Neuron (in vitro differentiated cells): ENCODE measurements at regions not wholly inside any gene's neighbourhood (a gene's known extent, or its start where the extent isn't known, plus 50 kb on each side); places are given as distances from the start of the nearest gene placed in this dataset.
"Not testable (repeated sequence)": the region's sequence is repeated elsewhere in the genome, so short reads cannot be mapped to it uniquely, and the experiment has no call there.

ENCODE experiments used
- H2AFZ ChIP-seq: one replicate; pipeline ENCODE4 v1.6.1; 2013; ENCODE audit warnings: low read depth, mild to moderate bottlenecking, inconsistent platforms, low read length, moderate library complexity
- H3K27me3 ChIP-seq: one replicate; pipeline ENCODE4 v1.6.1; 2013; ENCODE audit warnings: low read length; ENCODE audit not compliant: insufficient read depth
- H3K36me3 ChIP-seq: one replicate; pipeline ENCODE4 v1.6.1; 2013; ENCODE audit warnings: low read length; ENCODE audit not compliant: insufficient read depth
- H3K4me1 ChIP-seq: one replicate; pipeline ENCODE4 v1.6.1; 2013; ENCODE audit warnings: low read length; ENCODE audit not compliant: insufficient read depth
- H3K4me3 ChIP-seq: 2 replicates; pipeline ENCODE4 v1.5.1; 2013; ENCODE audit warnings: mild to moderate bottlenecking, low read length, moderate library complexity
- H3K9me3 ChIP-seq: one replicate; pipeline ENCODE4 v1.6.1; 2013; ENCODE audit warnings: low read length

DNA sequence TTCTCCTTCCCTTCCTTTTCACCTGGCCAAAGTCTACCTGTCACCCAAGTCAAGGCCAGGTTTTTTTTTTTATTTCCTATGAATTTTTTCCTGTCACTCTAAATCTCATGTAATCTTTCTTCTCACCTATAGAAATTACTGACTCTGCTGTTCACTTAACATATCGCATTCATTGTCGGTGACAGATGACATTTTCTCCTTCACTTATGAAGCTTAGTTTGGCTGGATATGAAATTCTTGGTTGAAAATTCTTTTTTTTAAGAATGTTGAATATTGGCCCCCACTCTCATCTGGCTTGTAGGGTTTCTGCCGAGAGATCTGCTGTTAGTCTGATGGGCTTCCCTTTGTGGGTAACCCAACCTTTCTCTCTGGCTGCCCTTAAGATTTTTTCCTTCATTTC, 142.8 kb downstream of the DYRK2 start:
- H3K36me3 ChIP-seq, H3K27me3 ChIP-seq, H3K9me3 ChIP-seq, H3K4me3 ChIP-seq, H2AFZ ChIP-seq, H3K4me1 ChIP-seq: not testable (repeated sequence)

DNA sequence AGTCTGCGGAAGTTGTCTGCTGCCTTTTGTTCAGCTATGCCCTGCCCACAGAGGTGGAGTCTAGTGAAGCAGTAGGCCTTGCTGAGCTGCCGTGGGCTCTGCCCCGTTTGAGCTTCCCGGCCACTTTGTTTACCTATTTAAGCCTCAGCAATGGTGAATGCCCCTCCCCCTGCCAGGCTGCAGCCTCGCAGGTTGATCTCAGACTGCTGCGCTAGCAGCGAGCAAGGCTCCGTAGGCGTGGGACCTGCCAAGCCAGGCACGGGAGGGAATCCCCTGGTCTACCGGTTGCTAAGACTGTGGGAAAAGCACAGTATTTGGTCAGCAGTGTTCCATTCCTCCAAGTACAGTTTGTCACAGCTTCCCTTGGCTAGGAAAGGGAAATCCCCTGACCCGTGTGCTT, 143.6 kb downstream of the DYRK2 start:
- Histone ChIP-seq H2AFZ (no peak overlapping the region), H3K4me3 (no peak overlapping the region), H3K27me3 (no peaks in the 10 kb centered on the region), H3K9me3 (no peaks in the 10 kb centered on the region), H3K4me1 (no peaks in the 10 kb centered on the region), H3K36me3 (no peaks in the 10 kb centered on the region)

DNA sequence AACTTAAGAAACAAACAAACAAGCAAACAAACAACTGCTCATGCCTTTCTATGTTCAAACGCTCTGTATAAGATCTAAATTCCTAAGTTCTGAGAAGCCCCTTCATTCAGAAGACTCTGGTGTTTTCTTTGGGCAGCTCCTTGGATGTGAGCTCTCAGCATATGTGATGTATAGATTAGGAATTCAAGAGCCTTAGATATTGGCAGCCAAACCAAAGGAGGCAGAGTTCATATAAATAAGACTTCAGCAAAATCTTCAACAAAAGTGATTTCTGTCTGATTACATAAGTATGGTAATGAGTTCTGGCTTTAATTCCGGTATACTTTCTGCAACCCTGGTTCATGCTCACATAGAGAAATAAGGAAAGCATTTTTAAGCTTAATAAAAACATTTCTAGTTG, 145.6 kb downstream of the DYRK2 start:
- Histone ChIP-seq H3K36me3 (no peaks in the 10 kb centered on the region), H3K27me3 (no peaks in the 10 kb centered on the region), H3K9me3 (no peaks in the 10 kb centered on the region), H2AFZ (no peak overlapping the region), H3K4me1 (no peaks in the 10 kb centered on the region), H3K4me3 (no peak overlapping the region)

DNA sequence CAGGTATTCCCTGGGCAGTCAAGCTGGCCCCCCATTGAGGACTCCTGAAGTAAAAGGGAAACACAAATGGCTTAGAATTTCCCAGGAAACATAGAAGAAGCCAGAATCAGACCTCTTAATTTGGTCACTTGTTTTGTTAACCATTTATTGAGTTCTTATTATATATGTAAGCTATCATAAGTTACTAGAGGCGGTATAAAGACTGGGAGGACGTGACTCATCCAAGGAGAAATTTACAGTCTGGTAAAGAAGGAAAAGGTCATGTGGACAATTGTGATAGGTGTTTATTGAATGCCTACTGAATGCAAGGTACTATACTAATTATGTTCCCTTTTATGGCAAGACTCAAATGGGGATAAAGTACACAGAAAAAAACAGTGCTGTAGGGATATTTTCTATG, 146.7 kb downstream of the DYRK2 start:
- no peak overlapping the region for H3K4me3 ChIP-seq

DNA sequence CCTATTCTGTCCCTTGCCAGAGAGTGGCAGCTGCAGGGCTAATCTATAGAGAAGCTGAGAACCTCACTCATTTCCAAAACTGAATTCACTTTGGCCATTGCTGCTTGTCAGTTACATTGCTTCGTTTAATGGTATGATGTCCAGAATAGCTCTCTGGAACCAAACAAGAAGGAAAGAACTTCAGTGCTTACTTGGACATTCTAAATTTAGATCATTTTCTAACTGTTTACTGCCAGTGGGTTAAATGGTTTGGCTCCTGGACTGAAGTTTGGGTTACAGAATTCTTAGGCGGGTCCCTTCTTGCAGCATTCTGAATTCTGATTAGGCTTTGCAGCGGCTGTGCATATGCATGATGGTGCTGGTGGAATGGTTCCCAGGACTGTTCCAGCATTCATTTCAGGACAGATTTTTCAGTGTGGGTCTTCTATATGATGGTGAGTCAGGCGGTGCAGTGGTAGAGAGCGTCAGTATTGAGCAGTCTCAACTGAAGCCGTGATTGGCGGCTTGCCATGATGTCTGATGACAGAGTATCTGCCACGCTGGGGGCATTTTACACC, 148.7 kb downstream of the DYRK2 start:
- Histone ChIP-seq H3K9me3 (no peaks in the 10 kb centered on the region), H2AFZ (no peak overlapping the region), H3K4me3 (no peak overlapping the region), H3K4me1 (no peaks in the 10 kb centered on the region), H3K27me3 (no peaks in the 10 kb centered on the region), H3K36me3 (no peaks in the 10 kb centered on the region)

More for the DNA sequence above, 146.7 kb downstream of the DYRK2 start:
- H3K9me3 ChIP-seq = no peaks in the 10 kb centered on the region
- no peaks in the 10 kb centered on the region for H3K36me3 ChIP-seq
- no peak overlapping the region for H2AFZ ChIP-seq
- no peaks in the 10 kb centered on the region for H3K4me1 ChIP-seq
- H3K27me3 ChIP-seq = no peaks in the 10 kb centered on the region

DNA sequence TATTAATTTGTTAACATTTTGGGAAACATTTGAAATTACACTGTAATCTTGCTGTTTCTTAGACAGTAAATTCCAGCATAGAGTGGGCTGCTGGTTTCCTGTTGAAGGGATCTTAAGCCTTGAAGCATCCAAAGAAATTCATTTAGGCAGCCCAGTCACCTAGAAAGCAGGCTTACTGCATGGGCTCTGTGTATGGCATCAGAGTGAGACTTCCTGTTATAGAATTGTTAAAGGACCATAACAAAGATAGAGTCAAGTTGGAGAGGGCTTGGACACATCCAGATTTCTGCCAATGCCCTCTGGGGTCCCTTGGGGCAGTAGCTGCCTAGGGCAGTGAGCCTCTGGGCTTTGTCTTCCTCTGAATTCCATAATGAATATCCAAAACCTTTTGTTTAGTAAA, 149.2 kb downstream of the DYRK2 start:
- H3K9me3 ChIP-seq = no peaks in the 10 kb centered on the region
- no peak overlapping the region for H2AFZ ChIP-seq
- no peaks in the 10 kb centered on the region for H3K4me1 ChIP-seq
- no peaks in the 10 kb centered on the region for H3K36me3 ChIP-seq
- H3K4me3 ChIP-seq = no peak overlapping the region
- H3K27me3 ChIP-seq = no peaks in the 10 kb centered on the region

DNA sequence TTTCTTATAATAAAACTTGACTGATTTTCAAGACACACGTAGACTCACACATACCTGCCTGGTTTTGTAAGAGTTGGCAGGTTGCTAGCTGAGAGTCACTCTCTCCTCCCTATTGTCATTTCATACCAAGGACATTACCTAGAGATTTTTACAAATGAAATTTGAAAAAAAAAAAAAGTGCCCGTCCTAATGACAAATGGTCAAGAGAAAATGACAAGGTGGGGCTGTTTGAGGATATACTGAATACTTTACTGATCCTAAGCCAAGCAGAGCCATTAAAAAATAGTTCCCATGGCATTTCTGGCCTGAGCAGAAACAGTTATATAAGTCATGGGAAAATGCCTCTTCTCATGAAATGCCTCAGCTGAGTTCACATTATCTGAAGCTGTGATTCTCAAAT, 150.2 kb downstream of the DYRK2 start:
- no peak overlapping the region for H2AFZ ChIP-seq
- H3K9me3 ChIP-seq = no peaks in the 10 kb centered on the region
- H3K36me3 ChIP-seq = no peaks in the 10 kb centered on the region
- H3K4me3 ChIP-seq = no peak overlapping the region
- no peaks in the 10 kb centered on the region for H3K27me3 ChIP-seq
- no peaks in the 10 kb centered on the region for H3K4me1 ChIP-seq

DNA sequence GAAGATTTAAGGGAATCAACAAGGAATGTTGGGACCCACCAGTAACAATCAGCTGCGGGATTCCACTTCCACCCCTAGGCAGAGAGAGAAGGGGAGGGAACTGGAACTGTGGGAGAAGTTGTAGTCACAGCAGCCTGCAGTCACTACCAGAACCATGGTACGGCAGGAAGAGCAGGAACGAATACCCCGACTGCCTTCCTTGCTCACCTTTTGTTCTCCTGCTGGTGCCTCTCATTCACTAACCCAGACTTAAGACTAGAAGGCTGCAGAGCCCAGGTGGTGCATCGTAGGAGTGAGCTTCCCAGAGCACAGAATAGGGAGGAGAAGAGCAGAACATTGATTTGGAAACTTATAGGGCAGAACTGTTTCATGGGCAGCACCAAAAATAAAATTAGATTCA, 154.2 kb downstream of the DYRK2 start:
- H3K4me3 ChIP-seq = no peak overlapping the region
- no peaks in the 10 kb centered on the region for H3K4me1 ChIP-seq

DNA sequence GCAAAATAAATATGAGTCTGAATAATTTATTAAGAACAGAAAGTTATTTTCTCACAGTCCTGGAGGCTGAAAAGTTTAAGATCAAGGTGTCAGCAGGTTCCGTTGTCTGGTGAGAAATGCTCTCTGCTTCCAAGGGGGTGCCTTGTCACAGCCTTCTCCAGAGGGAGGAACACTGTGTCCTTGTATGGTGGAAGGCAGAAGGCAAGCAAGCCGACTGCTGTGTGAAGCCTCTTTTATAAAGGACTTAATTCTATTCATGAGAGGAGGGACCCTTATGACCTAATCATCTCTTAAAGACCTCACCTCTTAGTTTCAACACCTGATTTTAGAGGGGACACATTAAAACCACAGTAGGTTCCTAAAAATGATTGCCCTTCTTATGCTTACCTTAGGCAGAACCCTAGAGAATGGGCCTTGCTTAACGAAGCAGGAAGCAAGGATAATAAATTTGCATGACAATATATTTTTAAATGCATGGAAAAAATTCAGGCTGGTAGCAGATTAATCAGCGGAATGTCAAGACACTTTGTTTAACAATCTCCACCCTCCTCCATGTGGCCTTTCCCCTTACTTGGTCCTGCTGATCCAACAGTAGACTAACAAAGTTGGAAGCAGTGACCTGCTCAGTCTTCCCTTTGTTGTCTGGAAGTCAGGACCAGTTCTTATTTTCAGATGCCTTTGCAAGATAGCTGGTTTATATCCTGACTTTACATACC, 154.9 kb downstream of the DYRK2 start:
- Histone ChIP-seq H3K27me3 (no peaks in the 10 kb centered on the region), H2AFZ (no peak overlapping the region), H3K4me3 (no peak overlapping the region), H3K4me1 (no peaks in the 10 kb centered on the region), H3K9me3 (no peaks in the 10 kb centered on the region), H3K36me3 (no peaks in the 10 kb centered on the region)

More for the DNA sequence above, 154.2 kb downstream of the DYRK2 start:
- no peaks in the 10 kb centered on the region for H3K27me3 ChIP-seq
- no peaks in the 10 kb centered on the region for H3K36me3 ChIP-seq
- H3K9me3 ChIP-seq = no peaks in the 10 kb centered on the region
- no peak overlapping the region for H2AFZ ChIP-seq

DNA sequence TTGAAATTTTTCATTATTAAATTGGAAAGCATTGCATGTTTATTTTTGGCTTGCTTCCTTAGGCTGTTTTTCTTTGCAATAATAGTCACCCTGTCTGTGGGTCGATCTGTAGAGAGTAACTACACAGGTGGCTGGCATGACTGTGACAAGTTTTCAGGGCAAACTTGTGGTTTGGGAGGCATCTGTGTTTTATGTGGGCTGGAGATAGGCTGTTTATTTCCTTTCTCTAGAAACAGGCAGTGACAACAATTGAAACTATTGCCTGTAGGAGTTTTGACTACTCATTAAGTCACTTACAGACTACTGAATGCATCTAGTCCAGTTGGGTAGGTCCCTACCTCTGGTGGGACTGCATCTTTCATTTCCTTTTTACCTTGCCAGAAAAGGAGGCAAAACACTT, 155.6 kb downstream of the DYRK2 start:
- Histone ChIP-seq H3K27me3 (no peaks in the 10 kb centered on the region), H3K4me3 (no peak overlapping the region), H3K4me1 (no peaks in the 10 kb centered on the region), H2AFZ (no peak overlapping the region), H3K36me3 (no peaks in the 10 kb centered on the region), H3K9me3 (no peaks in the 10 kb centered on the region)

DNA sequence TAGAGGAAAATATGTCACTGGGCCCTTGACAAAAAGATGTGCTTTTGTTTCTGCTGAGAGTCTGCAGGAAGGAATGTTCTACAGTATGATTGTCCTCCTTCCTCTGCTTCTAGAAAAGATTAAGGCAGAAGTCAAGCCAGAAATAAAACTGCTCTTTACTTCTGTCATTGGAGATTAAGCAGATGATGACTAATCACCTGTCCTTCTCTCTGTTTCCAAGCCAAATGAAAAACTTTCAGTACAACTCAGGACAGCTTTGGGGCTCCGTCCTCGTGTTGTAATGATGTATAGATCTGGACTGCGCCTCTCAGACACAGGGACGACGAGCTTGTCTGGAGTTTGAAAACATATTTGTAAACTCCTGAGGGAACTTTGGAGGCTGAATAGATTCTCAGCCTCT, 159.3 kb downstream of the DYRK2 start:
- no peak overlapping the region for H3K4me3 ChIP-seq
- no peaks in the 10 kb centered on the region for H3K4me1 ChIP-seq
- H3K9me3 ChIP-seq = no peaks in the 10 kb centered on the region
- no peaks in the 10 kb centered on the region for H3K27me3 ChIP-seq
- no peaks in the 10 kb centered on the region for H3K36me3 ChIP-seq
- H2AFZ ChIP-seq = no peak overlapping the region

DNA sequence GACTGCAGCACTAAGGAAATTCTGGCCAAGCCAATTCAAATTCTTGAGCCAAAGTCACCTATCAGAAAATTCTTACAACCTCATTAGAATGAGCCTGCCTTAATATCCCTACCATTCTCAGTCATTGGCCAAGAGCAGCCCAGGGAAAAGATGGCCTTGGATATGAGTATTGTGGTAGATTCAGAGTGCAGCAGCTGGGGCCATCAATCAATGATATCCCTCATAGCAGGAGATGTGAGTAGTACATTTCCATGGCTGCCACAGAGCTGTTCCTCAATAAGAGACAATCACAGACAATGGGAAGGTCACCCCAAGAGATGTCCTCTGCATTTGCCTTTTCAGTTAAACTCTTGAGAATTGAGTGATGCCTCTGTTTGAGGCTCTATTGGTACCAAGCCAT, 161.6 kb downstream of the DYRK2 start:
- Histone ChIP-seq H3K4me3 (no peak overlapping the region), H3K9me3 (no peaks in the 10 kb centered on the region), H3K36me3 (no peaks in the 10 kb centered on the region), H2AFZ (no peak overlapping the region), H3K27me3 (no peaks in the 10 kb centered on the region), H3K4me1 (no peaks in the 10 kb centered on the region)

DNA sequence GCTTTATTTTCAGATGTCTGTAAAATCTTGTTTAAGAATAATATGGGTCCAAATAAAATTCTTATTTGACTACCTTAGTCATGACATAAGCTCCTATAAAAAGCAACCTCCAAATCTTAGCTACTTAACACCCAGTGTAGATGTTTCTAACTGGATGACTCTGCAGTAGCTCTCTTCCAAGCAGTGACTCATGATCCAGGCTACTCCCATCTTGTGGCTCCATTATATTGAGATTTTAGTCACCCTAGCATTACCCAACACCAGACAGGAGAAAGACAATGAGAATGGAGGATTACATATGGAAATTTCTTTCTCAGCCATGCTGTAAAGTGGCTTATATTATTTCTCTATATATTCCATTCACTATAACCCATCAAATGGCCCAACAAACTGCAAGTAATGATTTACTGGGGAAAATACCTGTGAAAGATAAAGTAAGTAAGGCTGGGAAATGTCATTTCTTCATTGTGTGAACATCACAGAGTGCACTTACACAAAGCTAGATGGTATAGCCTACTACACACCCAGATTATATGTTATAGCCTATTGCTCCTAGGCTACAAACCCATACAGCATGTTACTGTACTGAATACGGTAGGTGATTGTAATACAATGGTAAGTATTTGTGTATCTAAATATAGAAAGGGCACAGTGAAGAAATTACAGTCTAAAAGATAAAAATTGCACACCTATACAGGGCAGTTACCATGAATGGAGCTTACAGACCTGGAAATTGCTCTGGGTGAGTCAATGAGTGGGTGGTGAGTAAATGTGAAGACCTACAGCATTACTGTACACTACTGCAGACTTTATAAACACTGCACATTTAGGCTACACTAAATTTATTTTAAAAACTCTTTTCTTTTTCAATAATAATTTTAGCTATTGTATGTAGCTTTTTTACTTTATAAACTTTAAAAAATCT, 163.2 kb downstream of the DYRK2 start:
- no peaks in the 10 kb centered on the region for H3K27me3 ChIP-seq
- H3K9me3 ChIP-seq = no peaks in the 10 kb centered on the region
- no peak overlapping the region for H2AFZ ChIP-seq
- no peaks in the 10 kb centered on the region for H3K4me1 ChIP-seq
- H3K4me3 ChIP-seq = no peak overlapping the region
- H3K36me3 ChIP-seq = no peaks in the 10 kb centered on the region
